ENCODE measurements at regions not wholly inside any gene's neighbourhood (a gene's known extent, or its start where the extent isn't known, plus 50 kb on each side); places are given as distances from the start of the nearest gene placed in this dataset.

GRCh38 chr10:105509517-105509916 is 868.4 kb downstream of the SORCS3 start:
- Histone ChIP-seq H3K79me1 (ENCODE audit: low read depth in 1 of 2, low read length in 2 of 2) (no peaks in the 10 kb centered on the region), H3K9ac (ENCODE audit: low read depth, low read length) (no peak overlapping the region), H4K8ac (ENCODE audit: low read depth in 2 of 2, low read length in 2 of 2) (no peak overlapping the region), H3K18ac (ENCODE audit: low read depth, low read length) (no peak overlapping the region), H3K4ac (ENCODE audit: low read depth, low read length) (no peak overlapping the region), H2AFZ (replicated peaks; ENCODE audit: low read length, poor library complexity) (no peak overlapping the region), H2BK5ac (ENCODE audit: low read depth, low read length, poor library complexity, severe bottlenecking) (no peak overlapping the region), H3K27me3 (ENCODE audit: control insufficient read depth, insufficient read depth, low read length) (no peaks in the 10 kb centered on the region), H4K20me1 (ENCODE audit: insufficient read depth, low read length) (no peaks in the 10 kb centered on the region), H3K23ac (ENCODE audit: low read depth, low read length) (no peak overlapping the region), H2AK5ac (ENCODE audit: low read depth, low read length) (no peak overlapping the region), H3K56ac (ENCODE audit: extremely low read depth, insufficient read depth, low read length) (no peak overlapping the region), H2BK20ac (ENCODE audit: low read depth, low read length) (no peak overlapping the region), H3K36me3 (ENCODE audit: control insufficient read depth, insufficient read depth, low read length) (no peaks in the 10 kb centered on the region), H3K4me3 (ENCODE audit: insufficient read depth, low read depth, low read length) (no peak overlapping the region), H3K14ac (replicated peaks; ENCODE audit: low read depth, low read length) (no peak overlapping the region), H3K4me1 (ENCODE audit: control insufficient read depth, insufficient read depth, low read length) (no peaks in the 10 kb centered on the region), H2BK120ac (ENCODE audit: low read depth, low read length) (no peak overlapping the region), H2AK9ac (replicated peaks; ENCODE audit: low read depth, low read length, poor library complexity) (no peak overlapping the region), H3K4me2 (ENCODE audit: low read depth, low read length) (no peak overlapping the region), H4K91ac (ENCODE audit: insufficient read depth, low read depth, low read length) (no peak overlapping the region), H2BK15ac (ENCODE audit: low read depth, low read length) (no peak overlapping the region), H4K5ac (ENCODE audit: low read depth, low read length) (no peak overlapping the region), H3K9me1 (ENCODE audit: insufficient read depth, low read length) (no peaks in the 10 kb centered on the region), H3K9me3 (ENCODE audit: control insufficient read depth, insufficient read depth, low read length) (no peaks in the 10 kb centered on the region; the same call in 1 of the 2 replicates), H3K27ac (ENCODE audit: insufficient read depth, low read length) (no peak overlapping the region)
- dilution Hi-C loops (cut with HindIII; ENCODE audit: low sequenced_read_pairs, unreplicated experiment) (no loop called here), in situ Hi-C loops (cut with MboI; ENCODE audit: low sequenced_read_pairs) (no loop called here), intact Hi-C loops (cut with micrococcal nuclease) (no loop called here)
- WGBS, 2 experiments (ENCODE audit: extremely low coverage in 2 of 2, insufficient read length in 1 of 2) = no CpG with 5 or more reads among the region's 3 CpGs
- ChIA-PET POLR2A (ENCODE audit: unreplicated experiment) (interaction anchor here (0.5 kb wide), 1 partner anchor 1289 kb away, joined by 4 read pairs; no protein-coding TSS in a partner anchor), CTCF (no interaction called here)
- no peak for TF ChIP-seq CTCF (conservative IDR thresholded peaks at IDR 0.05; ENCODE audit: low read depth, low read length)
- no peak for TF ChIP-seq CEBPB (IDR thresholded peaks at IDR 0.05; ENCODE audit: low read depth, low read length)
- TF ChIP-seq NFE2L2 (IDR thresholded peaks at IDR 0.05; ENCODE audit: low read depth, low read length) = no peak
- TF ChIP-seq USF2 (IDR thresholded peaks at IDR 0.05; ENCODE audit: low read depth, low read length) = no peak
- no peak for TF ChIP-seq RFX5 (IDR thresholded peaks at IDR 0.05; ENCODE audit: low read depth, low read length)
- TF ChIP-seq MXI1 (IDR thresholded peaks at IDR 0.05; ENCODE audit: borderline replicate concordance, low read depth, low read length) = no peak
- TF ChIP-seq MAZ (IDR thresholded peaks at IDR 0.05; ENCODE audit: borderline replicate concordance, low read depth, low read length) = no peak
- no peak for TF ChIP-seq BHLHE40 (IDR thresholded peaks at IDR 0.05; ENCODE audit: low read depth, low read length)
- TF ChIP-seq CHD1 (IDR thresholded peaks at IDR 0.05; ENCODE audit: low read depth, low read length) = no peak
- no peak for TF ChIP-seq RCOR1 (IDR thresholded peaks at IDR 0.05; ENCODE audit: insufficient replicate concordance, low read length)
- TF ChIP-seq POLR2A (IDR thresholded peaks at IDR 0.05; ENCODE audit: low read depth, low read length) = no peak
- TF ChIP-seq FOS (IDR thresholded peaks at IDR 0.05; ENCODE audit: low read depth, low read length) = no peak
- no peak for TF ChIP-seq RAD21 (IDR thresholded peaks at IDR 0.05; ENCODE audit: low read length)
- TF ChIP-seq ELK1 (IDR thresholded peaks at IDR 0.05; ENCODE audit: borderline replicate concordance, low read depth, low read length) = no peak
- TF ChIP-seq MAFK (IDR thresholded peaks at IDR 0.05; ENCODE audit: low read depth, low read length) = no peak
- no TSS peak for BruUV-seq (replicated peaks)
- DNase-seq = no peak
- no peak for ATAC-seq (ENCODE audit: low read depth)
